Panc1 (cell line): ENCODE measurements at regions not wholly inside any gene's neighbourhood (a gene's known extent, or its start where the extent isn't known, plus 50 kb on each side); places are given as distances from the start of the nearest gene placed in this dataset.
"Not testable (repeated sequence)": the region's sequence is repeated elsewhere in the genome, so short reads cannot be mapped to it uniquely, and the experiment has no call there.

Source experiments
- ATAC-seq: fragments of 200-7000 bp; cut with Tn5 transposase; 2 replicates; pipeline ENCODE4 v1.9.1; 2020; ENCODE audit warnings: mild to moderate bottlenecking, moderate library complexity
- BruUV-seq: library from RNA; stranded (reverse); fragments of 400-500 nt; replicated peaks from 2 replicates; lab custom pipeline; 2021; lab: Mats Ljungman, UMichigan
- CTCF ChIA-PET: fragments of 300-600 bp; sonication (Branson Sonifier 250); formaldehyde crosslinking; loops from one replicate; lab custom pipeline; 2022; ENCODE audit warnings: antibody characterized with exemption; lab: Charles Lee
- POLR2A ChIA-PET: fragments of 300-600 bp; sonication (Branson Sonifier 250); formaldehyde crosslinking; loops from one replicate; lab custom pipeline; 2022; ENCODE audit warnings: antibody characterized with exemption; lab: Charles Lee
- DNase-seq: peaks from one replicate; pipeline ENCODE4 v3.0.0-alpha.2; 2010; ENCODE audit warnings: low read depth, low spot score
- H3K27ac ChIP-seq: 2 replicates; pipeline ENCODE4 v1.5.1; 2011; ENCODE audit warnings: mild to moderate bottlenecking, low read length, inconsistent platforms
- H3K27me3 ChIP-seq: fragments of 200-500 bp; sonication (Bioruptor generic); 2 replicates; pipeline ENCODE4 v1.6.0; 2014; ENCODE audit warnings: low read length, inconsistent platforms; ENCODE audit not compliant: control insufficient read depth, insufficient read depth
- H3K36me3 ChIP-seq: fragments of 200-500 bp; sonication (Bioruptor generic); 2 replicates; pipeline ENCODE4 v1.5.1; 2014; ENCODE audit warnings: inconsistent platforms, mild to moderate bottlenecking, low read length, moderate library complexity; ENCODE audit not compliant: control insufficient read depth, insufficient read depth
- H3K4me1 ChIP-seq: 2 replicates; pipeline ENCODE4 v1.5.1; 2011; ENCODE audit warnings: inconsistent platforms, mild to moderate bottlenecking, low read length, moderate library complexity; ENCODE audit not compliant: control insufficient read depth, insufficient read depth
- H3K4me3 ChIP-seq, 2 experiments: 2 replicates each; pipeline ENCODE4 v1.5.1; 2011 to 2012; ENCODE audit warnings: low read depth in 2 of 2, low read length in 2 of 2, mild to moderate bottlenecking in 2 of 2, inconsistent platforms in 1 of 2, moderate library complexity in 1 of 2
- H3K9me3 ChIP-seq: fragments of 200-500 bp; sonication (Bioruptor generic); 2 replicates; pipeline ENCODE4 v1.5.1; 2014; ENCODE audit warnings: low read depth, mild to moderate bottlenecking, inconsistent platforms, low read length, moderate library complexity; ENCODE audit not compliant: control insufficient read depth, insufficient read depth
- POLR2AphosphoS5 ChIP-seq: IDR thresholded peaks from 2 replicates; pipeline ENCODE4 v1.6.1; 2012; ENCODE audit warnings: mild to moderate bottlenecking, low read depth, low read length, moderate library complexity
- SIN3A ChIP-seq: IDR thresholded peaks from 2 replicates; pipeline ENCODE4 v1.6.1; 2012; ENCODE audit warnings: low read depth, mild to moderate bottlenecking, low read length, moderate library complexity, borderline replicate concordance; ENCODE audit not compliant: insufficient read depth
- TCF7L2 ChIP-seq: IDR thresholded peaks from 2 replicates; pipeline ENCODE4 v1.6.1; 2011; ENCODE audit warnings: mild to moderate bottlenecking, low read depth, low read length, inconsistent platforms
- in situ Hi-C: cut with HindIII; loops from 2 replicates; pipeline ENCODE4 v1.10.0; 2016; ENCODE audit warnings: low sequenced_read_pairs, low pct_unique_long_range_greater_than_20kb
- intact Hi-C: fragments of 100-400 bp; cut with micrococcal nuclease; formaldehyde crosslinking; loops from one replicate; pipeline ENCODE4 v1.10.0; 2022; ENCODE audit not compliant: unreplicated experiment
- TF ChIP-seq, protein P1 (sequence below): fragments of 450-650 bp; IDR thresholded peaks from 2 replicates; pipeline ENCODE4 v1.5.1; 2017; ENCODE audit warnings: mild to moderate bottlenecking
- TF ChIP-seq, protein P2 (sequence below), 2 experiments: IDR thresholded peaks; 2 replicates each; pipeline ENCODE4 v1.6.1; 2011 to 2012; ENCODE audit warnings: low read depth in 2 of 2, control low read depth in 1 of 2, low read length in 1 of 2, mild to moderate bottlenecking in 1 of 2, moderate library complexity in 1 of 2; ENCODE audit not compliant: insufficient read depth in 1 of 2

DNA sequence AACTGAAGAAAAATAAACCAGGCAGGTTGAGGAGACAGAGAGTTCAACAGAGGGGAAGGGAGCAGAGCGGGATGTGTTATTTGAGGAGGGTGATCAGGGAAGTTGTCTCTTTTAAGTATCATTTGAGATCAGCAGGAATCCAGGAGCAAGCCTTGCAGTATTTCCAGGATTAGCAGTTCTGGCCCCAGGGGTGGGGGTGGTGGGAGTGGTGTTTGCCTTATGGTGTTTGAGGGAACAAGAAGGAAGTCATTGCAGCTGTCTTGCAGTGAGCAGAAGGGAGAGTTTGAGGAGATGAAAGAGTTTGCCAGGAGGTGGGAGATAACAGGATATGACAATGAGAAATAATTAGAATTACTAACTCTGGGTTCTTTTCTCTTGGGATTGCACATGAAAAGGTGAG is 418.6 kb downstream of the NELL2 start:
- TF ChIP-seq, protein P1, sequence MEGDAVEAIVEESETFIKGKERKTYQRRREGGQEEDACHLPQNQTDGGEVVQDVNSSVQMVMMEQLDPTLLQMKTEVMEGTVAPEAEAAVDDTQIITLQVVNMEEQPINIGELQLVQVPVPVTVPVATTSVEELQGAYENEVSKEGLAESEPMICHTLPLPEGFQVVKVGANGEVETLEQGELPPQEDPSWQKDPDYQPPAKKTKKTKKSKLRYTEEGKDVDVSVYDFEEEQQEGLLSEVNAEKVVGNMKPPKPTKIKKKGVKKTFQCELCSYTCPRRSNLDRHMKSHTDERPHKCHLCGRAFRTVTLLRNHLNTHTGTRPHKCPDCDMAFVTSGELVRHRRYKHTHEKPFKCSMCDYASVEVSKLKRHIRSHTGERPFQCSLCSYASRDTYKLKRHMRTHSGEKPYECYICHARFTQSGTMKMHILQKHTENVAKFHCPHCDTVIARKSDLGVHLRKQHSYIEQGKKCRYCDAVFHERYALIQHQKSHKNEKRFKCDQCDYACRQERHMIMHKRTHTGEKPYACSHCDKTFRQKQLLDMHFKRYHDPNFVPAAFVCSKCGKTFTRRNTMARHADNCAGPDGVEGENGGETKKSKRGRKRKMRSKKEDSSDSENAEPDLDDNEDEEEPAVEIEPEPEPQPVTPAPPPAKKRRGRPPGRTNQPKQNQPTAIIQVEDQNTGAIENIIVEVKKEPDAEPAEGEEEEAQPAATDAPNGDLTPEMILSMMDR, result no peak
- TF ChIP-seq, protein P2, sequence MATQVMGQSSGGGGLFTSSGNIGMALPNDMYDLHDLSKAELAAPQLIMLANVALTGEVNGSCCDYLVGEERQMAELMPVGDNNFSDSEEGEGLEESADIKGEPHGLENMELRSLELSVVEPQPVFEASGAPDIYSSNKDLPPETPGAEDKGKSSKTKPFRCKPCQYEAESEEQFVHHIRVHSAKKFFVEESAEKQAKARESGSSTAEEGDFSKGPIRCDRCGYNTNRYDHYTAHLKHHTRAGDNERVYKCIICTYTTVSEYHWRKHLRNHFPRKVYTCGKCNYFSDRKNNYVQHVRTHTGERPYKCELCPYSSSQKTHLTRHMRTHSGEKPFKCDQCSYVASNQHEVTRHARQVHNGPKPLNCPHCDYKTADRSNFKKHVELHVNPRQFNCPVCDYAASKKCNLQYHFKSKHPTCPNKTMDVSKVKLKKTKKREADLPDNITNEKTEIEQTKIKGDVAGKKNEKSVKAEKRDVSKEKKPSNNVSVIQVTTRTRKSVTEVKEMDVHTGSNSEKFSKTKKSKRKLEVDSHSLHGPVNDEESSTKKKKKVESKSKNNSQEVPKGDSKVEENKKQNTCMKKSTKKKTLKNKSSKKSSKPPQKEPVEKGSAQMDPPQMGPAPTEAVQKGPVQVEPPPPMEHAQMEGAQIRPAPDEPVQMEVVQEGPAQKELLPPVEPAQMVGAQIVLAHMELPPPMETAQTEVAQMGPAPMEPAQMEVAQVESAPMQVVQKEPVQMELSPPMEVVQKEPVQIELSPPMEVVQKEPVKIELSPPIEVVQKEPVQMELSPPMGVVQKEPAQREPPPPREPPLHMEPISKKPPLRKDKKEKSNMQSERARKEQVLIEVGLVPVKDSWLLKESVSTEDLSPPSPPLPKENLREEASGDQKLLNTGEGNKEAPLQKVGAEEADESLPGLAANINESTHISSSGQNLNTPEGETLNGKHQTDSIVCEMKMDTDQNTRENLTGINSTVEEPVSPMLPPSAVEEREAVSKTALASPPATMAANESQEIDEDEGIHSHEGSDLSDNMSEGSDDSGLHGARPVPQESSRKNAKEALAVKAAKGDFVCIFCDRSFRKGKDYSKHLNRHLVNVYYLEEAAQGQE (IDR thresholded peaks at IDR 0.05; ENCODE audit: insufficient read depth in 1 of 2, low read depth in 2 of 2, low read length in 1 of 2), result no peak
- TF ChIP-seq POLR2AphosphoS5 (no peak), SIN3A (no peak)
- Histone ChIP-seq H3K27me3 (no peaks in the 10 kb centered on the region), H3K36me3 (no peaks in the 10 kb centered on the region), H3K27ac (no peak overlapping the region), H3K4me1 (no peaks in the 10 kb centered on the region), H3K4me3 (no peak overlapping the region), H3K9me3 (no peaks in the 10 kb centered on the region; the same call in 1 of the 2 replicates)
- BruUV-seq, result no TSS peak
- CTCF ChIA-PET, result no interaction called here
- POLR2A ChIA-PET, result interaction anchor here (0.5 kb wide), 1 partner anchor 62 kb away, joined by 5 read pairs; no protein-coding TSS in a partner anchor
- ATAC-seq, result no peak
- intact Hi-C loops (no loop called here), in situ Hi-C loops (no loop called here)
- no peak for DNase-seq

DNA sequence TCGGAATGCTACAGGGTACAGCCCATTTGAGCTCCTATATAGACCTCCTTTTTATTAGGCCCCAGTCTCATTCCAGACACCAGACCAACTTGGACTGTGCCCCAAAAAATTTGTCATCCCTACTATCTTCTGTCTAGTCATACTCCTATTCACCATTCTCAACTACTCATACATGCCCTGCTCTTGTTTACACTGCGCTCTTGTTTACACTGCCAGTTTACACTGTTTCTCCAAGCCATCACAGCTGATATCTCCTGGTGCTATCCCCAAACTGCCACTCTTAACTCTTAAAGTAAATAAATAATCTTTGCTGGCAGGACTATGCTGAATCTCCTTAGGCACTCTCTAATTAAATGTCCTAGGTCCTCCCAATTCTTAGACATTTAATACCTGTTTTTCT is 421.2 kb downstream of the NELL2 start:
- H3K4me3 ChIP-seq, CTCF ChIA-PET, H3K27me3 ChIP-seq, in situ Hi-C loops, intact Hi-C loops, H3K9me3 ChIP-seq, POLR2A ChIA-PET, ATAC-seq, H3K36me3 ChIP-seq, BruUV-seq, H3K4me1 ChIP-seq, H3K27ac ChIP-seq, DNase-seq: not testable (repeated sequence)

DNA sequence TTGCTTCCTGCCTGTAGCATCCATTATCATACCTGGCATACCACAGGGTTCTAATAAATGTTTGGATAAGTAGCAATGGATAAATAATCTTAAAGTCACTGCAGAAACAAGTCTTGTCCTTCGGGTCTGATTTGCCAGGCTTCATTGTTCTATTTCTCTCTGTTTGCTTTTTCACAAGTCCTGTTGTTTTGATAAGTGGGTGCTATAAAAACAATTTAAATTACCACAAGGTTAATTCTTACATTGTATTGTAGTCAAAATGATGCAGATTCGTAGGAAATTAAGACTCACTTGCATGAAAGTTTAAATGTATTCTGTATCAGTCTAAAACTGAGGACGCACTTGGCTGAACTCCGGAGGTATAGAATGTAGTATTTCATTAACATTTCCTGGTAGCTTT is 429.9 kb downstream of the NELL2 start:
- Histone ChIP-seq H3K36me3 (no peaks in the 10 kb centered on the region), H3K4me3 (no peak overlapping the region), H3K4me1 (no peaks in the 10 kb centered on the region), H3K27ac (no peak overlapping the region), H3K27me3 (no peaks in the 10 kb centered on the region), H3K9me3 (no peaks in the 10 kb centered on the region)
- ChIA-PET POLR2A (no interaction called here), CTCF (no interaction called here)
- intact Hi-C loops, result no loop called here
- TF ChIP-seq SIN3A (no peak), TCF7L2 (no peak), POLR2AphosphoS5 (no peak)
- TF ChIP-seq, protein P1, result no peak
- TF ChIP-seq, protein P2 (IDR thresholded peaks at IDR 0.05; ENCODE audit: insufficient read depth in 1 of 2, low read depth in 2 of 2, low read length in 1 of 2), result no peak
- ATAC-seq (no peak), DNase-seq (no peak)
- no TSS peak for BruUV-seq
- in situ Hi-C loops, result no loop called here
